CD14-positive monocyte (primary cell): ENCODE measurements at regions not wholly inside any gene's neighbourhood (a gene's known extent, or its start where the extent isn't known, plus 50 kb on each side); places are given as distances from the start of the nearest gene placed in this dataset.

Source experiments
- DNase-seq, 3 donors: peaks; one replicate each; pipeline ENCODE4 v3.0.0-alpha.2; 2011 to 2022
- H2AFZ ChIP-seq: 2 replicates; pipeline ENCODE4 v1.6.0; 2012; ENCODE audit warnings: mild to moderate bottlenecking, low read depth, low read length, inconsistent platforms; ENCODE audit not compliant: insufficient read depth, poor library complexity, severe bottlenecking
- H3K27ac ChIP-seq, 2 donors: 1 replicate in 1 of 2; 2 replicates in 1 of 2; pipeline ENCODE4 v1.5.1; 2012 to 2013; ENCODE audit warnings: low read length in 2 of 2, control low read depth in 1 of 2, inconsistent platforms in 1 of 2, low read depth in 1 of 2, mild to moderate bottlenecking in 1 of 2
- H3K27me3 ChIP-seq, 2 donors: one replicate each; pipeline versions ENCODE4 v1.6.0 to v1.6.1; 2011 to 2013; ENCODE audit warnings: low read length in 2 of 2; ENCODE audit not compliant: control insufficient read depth in 2 of 2, insufficient read depth in 2 of 2
- H3K36me3 ChIP-seq, 2 donors: replicated peaks in 1 of 2; 1 replicate in 1 of 2; 2 replicates in 1 of 2; pipeline versions ENCODE4 v1.5.1 to v1.6.1; 2012 to 2013; ENCODE audit warnings: low read length in 2 of 2, control low read depth in 1 of 2, inconsistent platforms in 1 of 2, mild to moderate bottlenecking in 1 of 2; ENCODE audit not compliant: insufficient read depth in 2 of 2, control insufficient read depth in 1 of 2
- H3K4me1 ChIP-seq, 2 donors: 1 replicate in 1 of 2; 2 replicates in 1 of 2; pipeline versions ENCODE4 v1.5.1 to v1.6.1; 2012 to 2013; ENCODE audit warnings: low read length in 2 of 2, control low read depth in 1 of 2, inconsistent platforms in 1 of 2, mild to moderate bottlenecking in 1 of 2, moderate library complexity in 1 of 2; ENCODE audit not compliant: insufficient read depth in 2 of 2, control insufficient read depth in 1 of 2
- H3K4me2 ChIP-seq: replicated peaks from 2 replicates; pipeline ENCODE3; 2012; ENCODE audit warnings: low read length, moderate library complexity, mild to moderate bottlenecking; ENCODE audit not compliant: poor library complexity, severe bottlenecking; ENCODE audit errors: extremely low read depth
- H3K4me3 ChIP-seq, 3 experiments: fragments of 200-600 bp in 1 of 3; sonication (generic) in 1 of 3; replicated peaks in 1 of 3; 1 replicate in 2 of 3; 2 replicates in 1 of 3; pipeline ENCODE4 v1.5.1; 2011 to 2013; ENCODE audit warnings: low read length in 3 of 3, mild to moderate bottlenecking in 3 of 3, control low read depth in 2 of 3, low read depth in 2 of 3, inconsistent platforms in 1 of 3, moderate library complexity in 1 of 3
- H3K79me2 ChIP-seq: 2 replicates; pipeline ENCODE4 v1.6.0; 2012; ENCODE audit warnings: mild to moderate bottlenecking, control low read depth, inconsistent platforms, low read length, moderate library complexity; ENCODE audit not compliant: insufficient read depth
- H3K9ac ChIP-seq: 2 replicates; pipeline ENCODE4 v1.6.0; 2017; ENCODE audit warnings: low read length, mild to moderate bottlenecking; ENCODE audit not compliant: insufficient read depth, poor library complexity, severe bottlenecking
- H3K9me3 ChIP-seq, 2 donors: replicated peaks in 1 of 2; 1 replicate in 1 of 2; 2 replicates in 1 of 2; pipeline versions ENCODE4 v1.5.1 to v1.6.1; 2012 to 2013; ENCODE audit warnings: low read length in 2 of 2, control low read depth in 1 of 2; ENCODE audit not compliant: control insufficient read depth in 1 of 2, insufficient read depth in 1 of 2
- H4K20me1 ChIP-seq: 2 replicates; pipeline ENCODE4 v1.6.0; 2012; ENCODE audit warnings: mild to moderate bottlenecking, low read length, control low read depth, moderate library complexity; ENCODE audit not compliant: insufficient read depth
- H3K27ac Mint-ChIP-seq, 7 donors: one replicate each; pipeline ENCODE4 v1.8.0; 2020; ENCODE audit warnings: mild to moderate bottlenecking in 7 of 7, mixed read lengths in 7 of 7, moderate library complexity in 6 of 7, inconsistent platforms in 2 of 7
- H3K27me3 Mint-ChIP-seq, 3 donors: one replicate each; pipeline ENCODE4 v1.8.0; 2021 to 2022; ENCODE audit warnings: low read depth in 3 of 3, mild to moderate bottlenecking in 3 of 3, mixed read lengths in 3 of 3, moderate library complexity in 3 of 3, inconsistent platforms in 1 of 3
- H3K36me3 Mint-ChIP-seq, 2 donors: one replicate each; pipeline ENCODE4 v1.8.0; 2020; ENCODE audit warnings: mixed read lengths in 2 of 2, inconsistent platforms in 1 of 2, mild to moderate bottlenecking in 1 of 2
- H3K4me1 Mint-ChIP-seq: one replicate; pipeline ENCODE4 v1.8.0; 2020; ENCODE audit warnings: mild to moderate bottlenecking, mixed read lengths
- H3K4me3 Mint-ChIP-seq, 2 donors: one replicate each; pipeline ENCODE4 v1.8.0; 2020; ENCODE audit warnings: mild to moderate bottlenecking in 2 of 2, mixed read lengths in 2 of 2, moderate library complexity in 1 of 2
- H3K9me3 Mint-ChIP-seq, 7 donors: one replicate each; pipeline ENCODE4 v1.8.0; 2020 to 2022; ENCODE audit warnings: mixed read lengths in 7 of 7, mild to moderate bottlenecking in 6 of 7, moderate library complexity in 6 of 7, inconsistent platforms in 2 of 7
- CTCF ChIP-seq: fragments of 200-600 bp; IDR thresholded peaks from one replicate; pipeline ENCODE4 v1.8.0; 2022; ENCODE audit warnings: antibody characterized with exemption, mild to moderate bottlenecking
- WGBS: methylation state at CpG from one replicate; pipeline ENCODE4 v1.1.5; 2013; ENCODE audit warnings: missing lambda C conversion rate; ENCODE audit not compliant: insufficient coverage; 5-methylcytosine and 5-hydroxymethylcytosine counted together
- intact Hi-C, 2 donors: fragments of 100-400 bp; cut with micrococcal nuclease; formaldehyde crosslinking; loops; one replicate each; pipeline versions ENCODE4 v1.15.0 to v1.15.1; 2023

GRCh38 chr22:47929646-47930185 lies 1167.3 kb downstream of the TBC1D22A start:
- no peak for DNase-seq
- TF ChIP-seq CTCF: no peak
- no peak overlapping the region for H3K9ac ChIP-seq
- H3K27me3 ChIP-seq: no peaks in the 10 kb centered on the region
- no peak overlapping the region for H3K27ac Mint-ChIP-seq
- H3K27me3 Mint-ChIP-seq: peaks cover 0 to 6% (median 1%) of the 10 kb centered on the region in 3 donors
- H3K27ac ChIP-seq: no peak overlapping the region
- intact Hi-C loops: no loop called here
- H3K4me1 Mint-ChIP-seq: no peaks in the 10 kb centered on the region
- H3K4me3 Mint-ChIP-seq: no peak overlapping the region
- no peaks in the 10 kb centered on the region for H3K36me3 Mint-ChIP-seq
- H2AFZ ChIP-seq: no peak overlapping the region
- peaks cover 19 to 38% of the 10 kb centered on the region in 2 donors for H3K9me3 ChIP-seq
- H3K79me2 ChIP-seq: no peaks in the 10 kb centered on the region
- H3K4me1 ChIP-seq: no peaks in the 10 kb centered on the region
- H3K4me3 ChIP-seq: no peak overlapping the region
- H3K9me3 Mint-ChIP-seq: peaks cover 20 to 36% (median 25%) of the 10 kb centered on the region in 7 donors
- 75% methylated on average over 4 of the region's 4 CpGs for WGBS
- H3K36me3 ChIP-seq: no peaks in the 10 kb centered on the region
- no peak overlapping the region for H3K4me2 ChIP-seq
- no peaks in the 10 kb centered on the region for H4K20me1 ChIP-seq

- Mint-ChIP-seq H3K9me3 (peaks cover 20 to 35% (median 27%) of the 10 kb centered on the region in 7 donors), H3K27ac (peak overlapping the region in 1 of 7 donors; percentile 1), H3K27me3 (peaks cover 0 to 6% (median 1%) of the 10 kb centered on the region in 3 donors), H3K4me3 (no peak overlapping the region), H3K36me3 (no peaks in the 10 kb centered on the region), H3K4me1 (no peaks in the 10 kb centered on the region)
- no peaks in the 10 kb centered on the region for H3K36me3 ChIP-seq
- H3K79me2 ChIP-seq: no peaks in the 10 kb centered on the region
- H3K9me3 ChIP-seq: peaks cover 19 to 40% of the 10 kb centered on the region in 2 donors
- no peak overlapping the region for H2AFZ ChIP-seq
- no peak overlapping the region for H3K27ac ChIP-seq
- WGBS: 83% methylated on average over 4 of the region's 5 CpGs
- no peaks in the 10 kb centered on the region for H4K20me1 ChIP-seq
- no peaks in the 10 kb centered on the region for H3K4me1 ChIP-seq
- H3K9ac ChIP-seq: no peak overlapping the region
- no peak for TF ChIP-seq CTCF
- H3K4me3 ChIP-seq: no peak overlapping the region
- H3K27me3 ChIP-seq: no peaks in the 10 kb centered on the region
- intact Hi-C loops: no loop called here
- no peak overlapping the region for H3K4me2 ChIP-seq
- no peak for DNase-seq
These were observed 1166.6 kb downstream of the TBC1D22A start for GRCh38 chr22:47929073-47929472.
